WERI-Rb-1 (cell line): ENCODE measurements at regions not wholly inside any gene's neighbourhood (a gene's known extent, or its start where the extent isn't known, plus 50 kb on each side); places are given as distances from the start of the nearest gene placed in this dataset.

Source experiments
- DNase-seq: peaks from one replicate; pipeline ENCODE4 v3.0.0-alpha.2; 2020
- H3K27ac ChIP-seq: fragments of 250-450 bp; sonication (Bioruptor Pico); 2 replicates; pipeline ENCODE4 v1.5.1; 2020; ENCODE audit warnings: mild to moderate bottlenecking, moderate library complexity
- H3K27me3 ChIP-seq: fragments of 250-450 bp; sonication (Bioruptor Pico); 2 replicates; pipeline ENCODE4 v1.5.1; 2021; ENCODE audit warnings: mild to moderate bottlenecking, low read depth, moderate library complexity; ENCODE audit not compliant: insufficient read depth, severe bottlenecking
- H3K36me3 ChIP-seq: fragments of 250-450 bp; sonication (Bioruptor Pico); 2 replicates; pipeline ENCODE4 v1.5.1; 2020; ENCODE audit warnings: mild to moderate bottlenecking, moderate library complexity
- H3K4me3 ChIP-seq: 2 replicates; pipeline ENCODE4 v1.5.1; 2011; ENCODE audit warnings: low read depth, mild to moderate bottlenecking, control low read depth, low read length
- H3K9me3 ChIP-seq: fragments of 250-450 bp; sonication (Bioruptor Pico); 2 replicates; pipeline ENCODE4 v1.5.1; 2021; ENCODE audit warnings: mild to moderate bottlenecking, moderate library complexity; ENCODE audit not compliant: severe bottlenecking
- CTCF ChIP-seq: IDR thresholded peaks from 2 replicates; pipeline ENCODE4 v1.5.1; 2011; ENCODE audit warnings: low read depth, mild to moderate bottlenecking, control low read depth, inconsistent platforms, low read length

GRCh38 chr14:101411151-101411550, 150.1 kb upstream of the DIO3 start:
- Histone ChIP-seq H3K4me3 (no peak overlapping the region), H3K36me3 (no peaks in the 10 kb centered on the region), H3K9me3 (no peaks in the 10 kb centered on the region), H3K27ac (no peak overlapping the region), H3K27me3 (peaks cover 98% of the 10 kb centered on the region)
- no peak for TF ChIP-seq CTCF
- DNase-seq: no peak

- no peak for TF ChIP-seq CTCF
- no peak for DNase-seq
- Histone ChIP-seq H3K36me3 (no peaks in the 10 kb centered on the region), H3K9me3 (no peaks in the 10 kb centered on the region), H3K27me3 (peaks cover 99% of the 10 kb centered on the region), H3K27ac (no peak overlapping the region), H3K4me3 (no peak overlapping the region)
Measured at GRCh38 chr14:101411779-101412178, 149.5 kb upstream of the DIO3 start.

- TF ChIP-seq CTCF: no peak
- Histone ChIP-seq H3K27me3 (peaks cover 98% of the 10 kb centered on the region), H3K4me3 (no peak overlapping the region), H3K36me3 (no peaks in the 10 kb centered on the region), H3K9me3 (no peaks in the 10 kb centered on the region), H3K27ac (no peak overlapping the region)
- no peak for DNase-seq
Measured at GRCh38 chr14:101412739-101413138, 148.6 kb upstream of the DIO3 start.

GRCh38 chr14:101417434-101417833, 143.9 kb upstream of the DIO3 start:
- H3K27ac ChIP-seq: no peak overlapping the region
- peaks cover 75% of the 10 kb centered on the region for H3K27me3 ChIP-seq
- no peak overlapping the region for H3K4me3 ChIP-seq
- H3K9me3 ChIP-seq: no peaks in the 10 kb centered on the region
- no peak for DNase-seq
- TF ChIP-seq CTCF: no peak
- H3K36me3 ChIP-seq: no peaks in the 10 kb centered on the region

- Histone ChIP-seq H3K9me3 (no peaks in the 10 kb centered on the region), H3K27ac (no peak overlapping the region), H3K27me3 (peaks cover 64% of the 10 kb centered on the region), H3K36me3 (no peaks in the 10 kb centered on the region), H3K4me3 (no peak overlapping the region)
- no peak for TF ChIP-seq CTCF
- DNase-seq: no peak
Measured at GRCh38 chr14:101418601-101419000, 142.7 kb upstream of the DIO3 start.

- no peak for DNase-seq
- Histone ChIP-seq H3K27ac (no peak overlapping the region), H3K36me3 (no peaks in the 10 kb centered on the region), H3K27me3 (peaks cover 42% of the 10 kb centered on the region), H3K4me3 (no peak overlapping the region), H3K9me3 (peaks cover 8% of the 10 kb centered on the region)
- TF ChIP-seq CTCF: no peak
Measured at GRCh38 chr14:101426466-101426865, 134.8 kb upstream of the DIO3 start.
